Inflammatory macrophage (primary cell): ENCODE measurements at regions not wholly inside any gene's neighbourhood (a gene's known extent, or its start where the extent isn't known, plus 50 kb on each side); places are given as distances from the start of the nearest gene placed in this dataset.
A peak's percentile ranks its signal among the peaks of the same experiment; 100 is the strongest.
"Not testable (repeated sequence)": the region's sequence is repeated elsewhere in the genome, so short reads cannot be mapped to it uniquely, and the experiment has no call there.

Source experiments
- DNase-seq, 2 donors: peaks; one replicate each; pipeline ENCODE4 v3.0.0-alpha.2; 2020 to 2022

DNA sequence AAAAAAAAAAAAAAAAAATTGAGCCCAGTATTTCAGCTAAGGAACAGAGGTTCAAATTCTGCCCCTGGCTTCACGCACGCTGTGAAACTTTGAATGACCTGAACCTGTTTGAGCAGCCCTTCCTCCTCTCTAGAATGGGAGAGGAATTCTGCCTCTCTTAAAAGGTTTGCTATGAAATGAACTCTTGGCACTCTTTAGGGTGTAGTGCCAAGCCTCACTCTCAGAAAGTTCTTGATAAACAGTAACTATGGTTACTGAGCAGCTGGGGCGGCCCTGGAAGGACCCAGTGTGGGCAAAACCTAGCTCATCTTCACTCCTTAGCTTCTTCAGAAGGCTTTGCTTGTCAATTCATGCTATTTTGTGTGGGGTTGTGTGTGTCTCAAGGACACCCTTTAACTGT is 73.7 kb downstream of the GEMIN8 start:
- no peak for DNase-seq

DNA sequence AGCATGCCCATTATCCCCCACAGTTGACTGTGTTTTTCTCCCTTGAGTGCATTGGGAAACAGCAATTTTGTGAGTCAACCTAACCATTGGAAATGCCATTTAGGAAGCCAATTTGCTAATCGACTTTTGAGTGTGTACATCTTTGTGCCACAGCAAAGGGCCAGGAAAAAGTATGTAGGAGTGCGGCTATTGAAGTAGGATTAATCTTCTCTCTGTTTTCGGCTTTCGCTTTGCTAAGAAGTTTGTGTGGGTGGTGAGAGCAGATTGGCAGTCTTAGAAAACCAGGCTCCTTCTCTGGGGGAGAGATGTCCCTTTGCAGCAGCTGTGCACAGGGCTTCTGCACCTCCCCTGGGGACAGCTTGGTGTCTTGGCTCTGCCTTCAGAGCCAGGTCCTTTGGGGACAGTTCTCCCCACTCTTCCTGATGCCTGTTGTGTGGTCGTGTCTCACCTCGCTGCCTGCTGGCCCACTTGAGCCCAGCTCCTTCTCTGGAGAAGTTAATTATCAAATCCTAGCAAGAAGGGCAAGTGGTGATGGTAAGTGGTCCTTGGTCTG is 74.5 kb downstream of the GEMIN8 start:
- no peak for DNase-seq

DNA sequence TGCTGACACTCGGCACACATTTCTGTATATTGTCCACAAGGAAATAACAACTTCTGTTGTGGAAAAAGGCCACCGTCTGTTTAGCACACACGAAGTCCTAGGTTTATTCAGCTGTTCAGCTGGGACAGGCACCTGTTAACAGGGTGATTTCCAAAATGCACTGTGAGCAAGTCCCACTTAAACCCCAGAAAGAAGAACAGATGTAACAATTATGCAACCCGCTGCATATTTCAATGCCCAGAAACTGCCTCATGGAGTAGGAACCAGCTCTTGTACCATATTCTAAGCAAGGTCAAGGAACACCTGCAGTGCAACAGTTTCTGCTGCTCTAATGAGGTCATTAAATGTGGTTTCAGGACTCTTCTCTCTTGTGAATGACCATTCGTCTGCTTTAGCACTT is 77.1 kb downstream of the GEMIN8 start:
- DNase-seq, result no peak

DNA sequence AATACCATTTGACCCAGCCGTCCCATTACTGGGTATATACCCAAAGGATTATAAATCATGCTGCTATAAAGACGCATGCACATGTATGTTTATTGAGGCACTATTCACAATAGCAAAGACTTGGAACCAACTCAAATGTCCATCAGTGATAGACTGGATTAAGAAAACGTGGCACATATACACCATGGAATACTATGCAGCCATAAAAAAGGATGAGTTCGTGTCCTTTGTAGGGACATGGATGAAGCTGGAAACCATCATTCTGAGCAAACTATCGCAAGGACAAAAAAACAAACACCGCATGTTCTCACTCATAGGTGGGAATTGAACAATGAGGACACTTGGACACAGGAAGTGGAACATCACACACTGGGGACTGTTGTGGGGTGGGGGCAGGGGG is 83.5 kb downstream of the GEMIN8 start:
- DNase-seq, result not testable (repeated sequence)

GRCh38 chrX:13945787-13946186 is 83.9 kb downstream of the GEMIN8 start:
- DNase-seq, result not testable (repeated sequence)

GRCh38 chrX:13940671-13941070 is 89.0 kb downstream of the GEMIN8 start:
- DNase-seq, result no peak

DNA sequence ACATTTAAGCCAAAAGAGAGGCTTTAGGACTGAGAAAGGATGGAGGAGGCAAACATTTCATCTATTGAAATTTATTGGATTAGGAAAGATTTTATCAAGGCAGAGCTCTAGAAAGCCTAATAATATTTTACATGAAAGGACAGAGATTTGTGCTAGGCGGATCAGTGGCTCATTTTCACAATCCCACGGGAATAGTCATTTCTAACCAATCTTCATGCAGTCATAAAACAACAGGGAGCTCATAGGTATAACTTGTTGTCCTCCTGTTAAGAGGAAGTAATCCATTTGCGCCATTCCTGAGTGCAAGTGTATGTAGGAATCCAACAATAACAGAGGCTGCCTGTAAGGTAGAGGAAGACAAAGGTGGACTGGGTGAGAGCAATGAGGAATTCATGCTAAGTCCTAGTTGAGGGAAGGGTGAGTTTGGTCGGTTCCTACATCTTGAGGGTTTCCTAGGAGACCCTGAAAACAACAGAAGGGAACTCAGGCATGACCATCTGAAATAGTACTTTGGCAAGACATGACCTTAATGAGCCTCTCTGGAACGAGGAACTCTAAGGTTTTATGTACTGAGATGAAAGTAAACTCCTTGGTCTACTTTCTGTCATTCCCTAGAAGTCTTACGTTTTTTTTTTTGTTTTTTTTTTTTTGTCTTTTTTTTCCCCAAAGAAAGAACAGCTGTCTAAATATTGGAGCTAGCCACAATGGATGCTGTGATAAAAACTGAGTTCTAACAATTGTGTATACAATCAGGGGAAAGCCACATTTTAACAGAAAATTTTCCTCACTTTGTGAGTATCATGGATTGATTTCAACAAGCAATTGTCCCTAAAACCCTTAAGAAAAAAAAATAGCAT is 89.7 kb downstream of the GEMIN8 start:
- peak in 1 of 2 donors; percentile 1 for DNase-seq

- no peak for DNase-seq
These were observed 90.7 kb downstream of the GEMIN8 start for GRCh38 chrX:13938829-13939530.

GRCh38 chrX:13938051-13938828 is 91.5 kb downstream of the GEMIN8 start:
- no peak for DNase-seq

DNA sequence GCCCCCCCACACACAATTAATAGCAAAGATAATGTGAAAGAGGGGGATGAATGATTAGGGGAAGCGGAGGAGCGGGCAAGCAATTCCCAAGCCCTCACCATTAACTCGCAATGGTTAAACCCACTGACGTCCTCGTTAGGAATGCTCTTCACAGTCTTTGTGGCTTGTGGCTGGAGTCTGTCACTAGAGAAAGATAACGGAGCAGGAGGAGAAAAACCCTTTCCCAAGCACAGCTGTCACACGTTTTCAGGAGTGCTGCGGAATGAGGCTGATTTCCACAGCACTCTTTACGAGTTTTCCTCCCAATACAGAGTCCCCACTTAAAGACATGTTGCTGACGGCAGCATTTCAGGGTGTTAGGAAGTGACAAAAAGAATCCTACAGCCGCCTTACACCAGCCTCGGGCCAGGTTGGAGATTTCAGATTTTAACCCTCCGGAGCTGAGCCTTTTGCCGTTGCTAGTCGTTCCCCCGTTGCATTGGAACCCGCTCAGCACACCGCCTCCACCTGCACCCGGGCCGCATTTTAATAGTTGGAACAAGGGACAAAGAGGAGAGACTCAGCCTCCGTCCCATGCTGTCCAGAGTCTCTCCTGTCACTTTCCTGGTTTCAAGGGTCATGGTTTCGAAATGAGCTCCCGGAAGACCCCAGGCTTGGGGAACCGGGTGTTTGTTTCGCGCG is 92.2 kb downstream of the GEMIN8 start:
- no peak for DNase-seq

DNA sequence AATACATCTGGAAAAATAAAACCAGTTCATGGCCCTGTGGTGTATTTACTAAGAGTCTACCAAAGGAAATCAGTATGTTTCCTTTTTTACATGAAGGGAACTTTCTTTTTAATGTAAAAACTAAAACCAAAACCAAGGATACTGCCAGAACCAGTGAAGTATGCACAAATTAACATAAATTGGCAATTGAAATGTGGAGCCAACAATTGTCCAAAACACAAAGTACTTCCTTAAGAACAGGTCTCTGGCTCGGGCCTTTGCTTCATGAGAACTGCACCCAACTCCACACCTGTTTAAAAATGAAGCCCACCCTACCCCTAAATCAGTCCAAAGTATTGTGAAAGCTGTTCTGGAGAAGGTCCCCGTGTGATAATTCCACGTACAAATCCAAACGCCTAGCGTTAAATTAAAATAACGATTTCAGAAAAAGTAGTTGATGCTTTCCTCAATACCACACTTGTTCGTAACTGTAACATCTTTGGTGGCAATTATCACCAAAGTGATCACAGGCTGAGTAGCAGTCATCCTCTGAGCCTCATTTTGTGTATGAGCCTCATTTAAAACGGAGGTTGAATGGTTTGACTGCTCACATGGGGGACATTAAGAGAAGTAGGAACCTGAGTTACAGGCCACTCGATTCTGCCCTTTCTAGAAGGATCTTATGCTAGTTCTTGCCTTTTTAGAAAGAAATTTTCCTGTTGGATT is 93.0 kb downstream of the GEMIN8 start:
- DNase-seq, result no peak

- no peak for DNase-seq
These were observed 95.0 kb downstream of the GEMIN8 start for GRCh38 chrX:13934731-13935130.

DNA sequence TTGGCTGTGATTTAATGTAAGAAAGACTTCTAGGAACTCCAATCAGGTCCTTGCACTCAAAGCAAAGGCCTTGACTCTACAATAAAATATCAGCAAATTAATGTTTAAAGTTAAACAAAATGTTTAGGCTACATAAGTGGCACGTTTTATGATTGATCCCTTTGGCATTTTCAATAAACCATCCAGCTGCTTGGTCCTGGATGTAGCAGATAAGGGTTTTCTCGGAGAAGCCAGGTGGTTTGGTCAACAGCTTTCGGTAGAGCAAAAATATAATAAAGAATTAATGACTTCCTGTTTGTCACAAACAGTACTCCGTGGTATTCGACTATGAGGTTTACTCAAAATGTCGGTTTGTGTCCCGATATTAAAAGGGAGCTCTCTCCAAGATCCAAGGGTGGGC is 95.8 kb downstream of the GEMIN8 start:
- no peak for DNase-seq

- no peak for DNase-seq
These were observed 96.3 kb downstream of the GEMIN8 start for GRCh38 chrX:13933352-13933751.

DNA sequence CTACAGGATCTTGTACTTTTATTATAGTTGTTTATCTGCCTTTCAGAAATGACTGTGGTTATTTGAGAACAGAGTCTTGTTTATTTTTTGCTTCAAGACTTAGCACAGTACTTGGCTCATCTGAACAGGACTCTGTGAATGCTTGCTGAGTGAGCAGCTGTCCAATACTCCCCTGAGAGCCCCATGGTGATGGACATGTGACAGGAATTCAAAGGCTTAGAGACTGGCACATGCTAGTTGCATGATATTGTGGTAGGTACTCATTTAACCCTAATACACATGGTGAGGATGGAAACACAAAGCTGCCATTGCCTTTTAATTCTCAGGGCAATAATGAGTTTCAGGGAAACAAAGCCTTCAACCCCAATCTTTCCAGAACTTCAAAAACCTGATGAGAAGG is 97.3 kb downstream of the GEMIN8 start:
- DNase-seq, result no peak

GRCh38 chrX:13927175-13927574 is 102.5 kb downstream of the GEMIN8 start:
- no peak for DNase-seq

- no peak for DNase-seq
These were observed 105.8 kb downstream of the GEMIN8 start for GRCh38 chrX:13923845-13924244.

DNA sequence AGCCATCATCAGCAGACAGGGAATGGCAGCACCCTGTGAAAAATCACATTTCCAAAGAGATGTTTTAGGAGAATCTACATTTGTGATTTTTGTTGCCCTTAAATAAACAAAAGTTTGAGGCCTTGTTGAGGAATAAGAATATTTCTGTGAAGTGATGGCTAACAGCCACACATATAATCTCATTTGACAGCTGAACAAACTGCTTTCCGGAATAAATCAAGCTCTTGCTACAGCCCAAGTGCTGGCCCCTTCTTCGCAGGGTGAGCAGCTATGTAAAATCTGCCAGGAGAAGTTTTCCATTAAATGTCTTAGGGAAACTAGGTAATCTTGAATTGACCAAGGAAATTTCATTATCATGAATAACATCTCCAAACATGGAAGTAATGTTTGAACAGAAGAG is 106.4 kb upstream of the GPM6B start:
- no peak for DNase-seq

GRCh38 chrX:13917507-13917906 is 100.6 kb upstream of the GPM6B start:
- no peak for DNase-seq

DNA sequence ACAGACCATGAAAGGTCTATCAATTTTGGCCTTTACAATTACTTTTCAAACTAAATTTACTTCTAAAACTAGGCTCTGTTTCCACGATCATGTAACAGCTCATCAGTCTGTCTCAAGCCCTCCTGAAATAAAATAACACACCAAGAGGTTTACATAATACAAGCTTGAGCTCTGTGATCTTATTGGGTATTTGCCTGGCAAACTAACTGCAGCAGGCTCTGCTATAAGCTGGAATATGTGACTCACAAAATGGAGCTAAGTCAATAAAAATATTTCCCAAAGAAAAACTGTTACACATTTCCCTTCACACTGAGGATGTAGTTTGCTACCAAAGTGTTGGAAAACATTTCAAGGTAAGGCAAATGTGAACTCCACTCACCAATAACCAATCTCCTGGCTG is 94.7 kb upstream of the GPM6B start:
- DNase-seq, result no peak

DNA sequence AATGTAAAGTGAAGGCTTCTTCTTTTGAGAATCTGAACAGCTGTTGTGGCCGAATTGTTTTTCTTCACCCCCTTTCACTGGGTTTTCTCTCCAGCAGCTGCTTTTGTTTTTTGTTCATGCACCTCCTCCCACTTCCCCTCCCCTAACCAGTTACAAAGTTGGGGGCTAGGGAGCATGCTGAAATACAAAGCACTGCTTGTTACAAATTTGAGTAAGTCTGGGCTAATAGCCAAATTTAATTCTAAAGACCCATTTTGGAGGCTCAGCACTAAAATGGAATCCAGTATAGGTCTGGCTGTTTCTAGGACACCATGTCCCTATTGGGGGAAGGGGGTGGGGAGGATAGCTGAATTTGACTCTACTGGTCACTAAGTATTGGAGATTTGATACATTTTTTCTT is 89.2 kb upstream of the GPM6B start:
- no peak for DNase-seq

GRCh38 chrX:13903405-13903804 is 86.5 kb upstream of the GPM6B start:
- DNase-seq, result no peak
